GM20000 (cell line): ENCODE measurements at regions not wholly inside any gene's neighbourhood (a gene's known extent, or its start where the extent isn't known, plus 50 kb on each side); places are given as distances from the start of the nearest gene placed in this dataset.

ENCODE experiments used
- DNase-seq: peaks from one replicate; pipeline ENCODE4 v3.0.0; 2012; ENCODE audit warnings: low spot score
- CTCF ChIP-seq: IDR thresholded peaks from 2 replicates; pipeline ENCODE4 v1.5.1; 2012; ENCODE audit warnings: mild to moderate bottlenecking, control low read depth; ENCODE audit errors: extremely low read depth, missing control alignments

- no peak for TF ChIP-seq CTCF
- DNase-seq: no peak
Measured at GRCh38 chr14:65346474-65346873, 66.1 kb upstream of the FUT8 start.

- no peak for TF ChIP-seq CTCF
- DNase-seq: no peak
Measured at GRCh38 chr14:65346895-65347294, 65.6 kb upstream of the FUT8 start.

GRCh38 chr14:65348137-65348536 lies 64.4 kb upstream of the FUT8 start:
- no peak for DNase-seq

GRCh38 chr14:65349100-65349499 lies 63.4 kb upstream of the FUT8 start:
- TF ChIP-seq CTCF: no peak
- no peak for DNase-seq

More at GRCh38 chr14:65348137-65348536, 64.4 kb upstream of the FUT8 start:
- TF ChIP-seq CTCF: no peak

GRCh38 chr14:65351493-65352194 lies 60.9 kb upstream of the FUT8 start:
- DNase-seq: no peak
- TF ChIP-seq CTCF: no peak

GRCh38 chr14:65352964-65353530 lies 59.5 kb upstream of the FUT8 start:
- TF ChIP-seq CTCF: no peak
- DNase-seq: no peak

- no peak for DNase-seq
- TF ChIP-seq CTCF: no peak
Measured at GRCh38 chr14:65354131-65354530, 58.4 kb upstream of the FUT8 start.
